ENCODE measurements at regions not wholly inside any gene's neighbourhood (a gene's known extent, or its start where the extent isn't known, plus 50 kb on each side); places are given as distances from the start of the nearest gene placed in this dataset.

GRCh38 chr18:5091741-5092140, 105.3 kb downstream of the AKAIN1 start:
- H3K9ac ChIP-seq (ENCODE audit: low read length): no peak overlapping the region
- no peak for TF ChIP-seq EZH2 (IDR thresholded peaks at IDR 0.05; ENCODE audit: borderline replicate concordance, insufficient read depth, low read depth, low read length, poor library complexity, severe bottlenecking)
- TF ChIP-seq CTCF (IDR thresholded peaks at IDR 0.05): no peak
- H3K9me3 ChIP-seq (ENCODE audit: control extremely low read depth in 1 of 3, control insufficient read depth in 2 of 3, insufficient read depth in 1 of 3, low read length in 2 of 3): peaks cover 0 to 4% (median 4%) of the 10 kb centered on the region in 3 donors
- no peak overlapping the region for H3K27ac ChIP-seq (ENCODE audit: low read length in 2 of 2)
- H3K4me1 Mint-ChIP-seq: no peaks in the 10 kb centered on the region
- H3K27me3 ChIP-seq (replicated peaks in 1 of 4; ENCODE audit: control extremely low read depth in 1 of 4, control insufficient read depth in 3 of 4, insufficient read depth in 4 of 4, low read length in 3 of 4): no peaks in the 10 kb centered on the region
- H2AFZ ChIP-seq (ENCODE audit: insufficient read depth, low read depth, low read length, poor library complexity, severe bottlenecking): no peak overlapping the region
- no peak overlapping the region for H3K4me2 ChIP-seq (replicated peaks; ENCODE audit: low read depth, low read length, poor library complexity, severe bottlenecking)
- no CpG with 5 or more reads among the region's 2 CpGs for WGBS (ENCODE audit: insufficient coverage)
- intact Hi-C loops (cut with micrococcal nuclease): no loop called here
- DNase-seq (no peak), ATAC-seq (ENCODE audit: low read depth) (no peak)
- no peaks in the 10 kb centered on the region for H3K4me1 ChIP-seq (ENCODE audit: control insufficient read depth in 2 of 2, insufficient read depth in 2 of 2, low read length in 2 of 2)
- no peaks in the 10 kb centered on the region for H3K36me3 ChIP-seq (replicated peaks in 1 of 2; ENCODE audit: control extremely low read depth in 1 of 2, control insufficient read depth in 1 of 2, extremely low read depth in 1 of 2, insufficient read depth in 2 of 2, low read length in 1 of 2)
- H3K4me3 Mint-ChIP-seq: no peak overlapping the region
- H4K20me1 ChIP-seq (ENCODE audit: control insufficient read depth, insufficient read depth, low read length, poor library complexity, severe bottlenecking): no peaks in the 10 kb centered on the region
- no peaks in the 10 kb centered on the region for H3K27me3 Mint-ChIP-seq
- H3K79me2 ChIP-seq (ENCODE audit: control insufficient read depth, insufficient read depth, low read length): no peaks in the 10 kb centered on the region
- H3K4me3 ChIP-seq (ENCODE audit: control extremely low read depth in 1 of 5, extremely low read depth in 1 of 5, insufficient read depth in 1 of 5, low read depth in 2 of 5, low read length in 4 of 5): no peak overlapping the region
- POLR2A ChIA-PET: no interaction called here
- H3K27ac Mint-ChIP-seq: no peak overlapping the region
- CTCF ChIA-PET: no interaction called here
- peaks cover 5% of the 10 kb centered on the region for H3K9me3 Mint-ChIP-seq (ENCODE audit: insufficient read depth)

DNA sequence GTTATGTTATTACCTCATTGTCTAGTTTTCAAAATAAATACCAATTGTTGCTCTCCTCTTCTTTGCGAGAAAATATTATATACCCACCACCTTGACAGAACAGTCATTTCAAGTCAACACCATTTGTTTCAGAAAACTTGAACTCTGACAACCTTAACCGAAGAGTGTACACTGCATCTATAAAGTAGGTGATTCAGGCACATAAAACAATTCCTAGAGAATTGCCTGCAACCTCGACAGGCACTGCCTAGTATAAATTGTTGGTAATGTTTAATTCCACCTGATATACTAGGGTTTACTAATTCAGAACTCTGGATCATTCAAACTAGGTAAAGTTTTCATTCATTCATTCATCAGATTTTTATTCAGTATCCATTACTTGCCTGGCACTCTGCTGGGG, 121.8 kb downstream of the AKAIN1 start:
- Mint-ChIP-seq H3K27me3 (peaks cover 6% of the 10 kb centered on the region), H3K27ac (no peak overlapping the region), H3K9me3 (ENCODE audit: insufficient read depth) (no peaks in the 10 kb centered on the region), H3K4me3 (no peak overlapping the region), H3K4me1 (no peaks in the 10 kb centered on the region)
- no peaks in the 10 kb centered on the region for H3K79me2 ChIP-seq (ENCODE audit: control insufficient read depth, insufficient read depth, low read length)
- no peak overlapping the region for H2AFZ ChIP-seq (ENCODE audit: insufficient read depth, low read depth, low read length, poor library complexity, severe bottlenecking)
- no peaks in the 10 kb centered on the region for H3K9me3 ChIP-seq (ENCODE audit: control extremely low read depth in 1 of 3, control insufficient read depth in 2 of 3, insufficient read depth in 1 of 3, low read length in 2 of 3)
- no peak for DNase-seq
- intact Hi-C loops (cut with micrococcal nuclease): loop anchor here (10.0 kb wide), 1 partner anchor 1410 kb away; no protein-coding TSS in a partner anchor
- no peak overlapping the region for H3K9ac ChIP-seq (ENCODE audit: low read length)
- no peaks in the 10 kb centered on the region for H3K27me3 ChIP-seq (replicated peaks in 1 of 4; ENCODE audit: control extremely low read depth in 1 of 4, control insufficient read depth in 3 of 4, insufficient read depth in 4 of 4, low read length in 3 of 4)
- ChIA-PET POLR2A (no interaction called here), CTCF (no interaction called here)
- no peak for TF ChIP-seq EZH2 (IDR thresholded peaks at IDR 0.05; ENCODE audit: borderline replicate concordance, insufficient read depth, low read depth, low read length, poor library complexity, severe bottlenecking)
- ATAC-seq (ENCODE audit: low read depth): no peak
- H4K20me1 ChIP-seq (ENCODE audit: control insufficient read depth, insufficient read depth, low read length, poor library complexity, severe bottlenecking): no peaks in the 10 kb centered on the region
- no peak overlapping the region for H3K27ac ChIP-seq (ENCODE audit: low read length in 2 of 2)
- no peak overlapping the region for H3K4me2 ChIP-seq (replicated peaks; ENCODE audit: low read depth, low read length, poor library complexity, severe bottlenecking)
- 83% methylated on average over 1 of the region's 3 CpGs for WGBS (ENCODE audit: insufficient coverage)
- no peaks in the 10 kb centered on the region for H3K4me1 ChIP-seq (ENCODE audit: control insufficient read depth in 2 of 2, insufficient read depth in 2 of 2, low read length in 2 of 2)
- no peaks in the 10 kb centered on the region for H3K36me3 ChIP-seq (replicated peaks in 1 of 2; ENCODE audit: control extremely low read depth in 1 of 2, control insufficient read depth in 1 of 2, extremely low read depth in 1 of 2, insufficient read depth in 2 of 2, low read length in 1 of 2)
- H3K4me3 ChIP-seq (ENCODE audit: control extremely low read depth in 1 of 5, extremely low read depth in 1 of 5, insufficient read depth in 1 of 5, low read depth in 2 of 5, low read length in 4 of 5): no peak overlapping the region

Data from B cell (primary cell).